Type B pancreatic cell (in vitro differentiated cells): ENCODE measurements at regions not wholly inside any gene's neighbourhood (a gene's known extent, or its start where the extent isn't known, plus 50 kb on each side); places are given as distances from the start of the nearest gene placed in this dataset.

ENCODE experiments used
- DNase-seq: peaks from one replicate; pipeline ENCODE4 v3.0.0; 2021; ENCODE audit warnings: mixed read lengths; ENCODE audit not compliant: unreplicated experiment; ENCODE audit errors: extremely low spot score
- H3K27ac Mint-ChIP-seq: 2 replicates; pipeline ENCODE4 v1.8.0; 2021; ENCODE audit warnings: mild to moderate bottlenecking, mixed read lengths
- H3K27me3 Mint-ChIP-seq: 2 replicates; pipeline ENCODE4 v1.8.0; 2021; ENCODE audit warnings: mixed read lengths
- H3K36me3 Mint-ChIP-seq: 2 replicates; pipeline ENCODE4 v1.8.0; 2021; ENCODE audit warnings: mixed read lengths
- H3K4me1 Mint-ChIP-seq: one replicate; pipeline ENCODE4 v1.8.0; 2021; ENCODE audit warnings: mixed read lengths; ENCODE audit not compliant: unreplicated experiment
- H3K4me3 Mint-ChIP-seq: 2 replicates; pipeline ENCODE4 v1.8.0; 2021; ENCODE audit warnings: mild to moderate bottlenecking, mixed read lengths
- H3K9me3 Mint-ChIP-seq: 2 replicates; pipeline ENCODE4 v1.8.0; 2021; ENCODE audit warnings: mixed read lengths
- TF ChIP-seq, protein P1 (sequence below): fragments of 200-600 bp; sonication (generic); conservative IDR thresholded peaks from 2 replicates; pipeline ENCODE4 v1.5.0; 2021; ENCODE audit warnings: antibody characterized with exemption, mild to moderate bottlenecking

DNA sequence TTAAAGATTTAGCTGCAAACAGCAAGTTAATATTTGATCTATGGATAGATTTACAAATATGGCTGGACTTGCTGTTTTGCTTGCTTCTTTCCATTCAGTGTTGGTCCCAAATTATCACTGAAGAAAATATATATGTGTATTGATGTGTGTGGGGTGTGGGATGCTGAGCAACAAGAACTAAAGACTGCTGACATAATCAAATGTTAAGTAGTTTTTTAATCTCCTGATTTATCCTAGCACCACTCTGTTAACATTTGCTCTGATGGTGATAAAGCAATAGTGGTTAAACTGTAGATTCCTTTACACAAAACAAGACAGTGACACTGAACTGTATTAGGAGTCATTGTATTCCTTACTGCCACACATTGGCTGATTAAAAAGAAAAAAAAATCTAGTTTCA is 1023.5 kb upstream of the B3GALT2 start:
- H3K27ac Mint-ChIP-seq, result no peak overlapping the region
- H3K4me3 Mint-ChIP-seq, result no peak overlapping the region
- H3K36me3 Mint-ChIP-seq, result no peaks in the 10 kb centered on the region
- DNase-seq, result no peak
- TF ChIP-seq, protein P1, sequence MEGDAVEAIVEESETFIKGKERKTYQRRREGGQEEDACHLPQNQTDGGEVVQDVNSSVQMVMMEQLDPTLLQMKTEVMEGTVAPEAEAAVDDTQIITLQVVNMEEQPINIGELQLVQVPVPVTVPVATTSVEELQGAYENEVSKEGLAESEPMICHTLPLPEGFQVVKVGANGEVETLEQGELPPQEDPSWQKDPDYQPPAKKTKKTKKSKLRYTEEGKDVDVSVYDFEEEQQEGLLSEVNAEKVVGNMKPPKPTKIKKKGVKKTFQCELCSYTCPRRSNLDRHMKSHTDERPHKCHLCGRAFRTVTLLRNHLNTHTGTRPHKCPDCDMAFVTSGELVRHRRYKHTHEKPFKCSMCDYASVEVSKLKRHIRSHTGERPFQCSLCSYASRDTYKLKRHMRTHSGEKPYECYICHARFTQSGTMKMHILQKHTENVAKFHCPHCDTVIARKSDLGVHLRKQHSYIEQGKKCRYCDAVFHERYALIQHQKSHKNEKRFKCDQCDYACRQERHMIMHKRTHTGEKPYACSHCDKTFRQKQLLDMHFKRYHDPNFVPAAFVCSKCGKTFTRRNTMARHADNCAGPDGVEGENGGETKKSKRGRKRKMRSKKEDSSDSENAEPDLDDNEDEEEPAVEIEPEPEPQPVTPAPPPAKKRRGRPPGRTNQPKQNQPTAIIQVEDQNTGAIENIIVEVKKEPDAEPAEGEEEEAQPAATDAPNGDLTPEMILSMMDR, result no peak
- H3K9me3 Mint-ChIP-seq, result peaks cover 7% of the 10 kb centered on the region
- H3K4me1 Mint-ChIP-seq, result no peaks in the 10 kb centered on the region
- no peaks in the 10 kb centered on the region for H3K27me3 Mint-ChIP-seq

GRCh38 chr1:194208674-194209073 is 1022.3 kb upstream of the B3GALT2 start:
- H3K4me1 Mint-ChIP-seq, result no peaks in the 10 kb centered on the region
- H3K9me3 Mint-ChIP-seq, result peaks cover 7% of the 10 kb centered on the region

DNA sequence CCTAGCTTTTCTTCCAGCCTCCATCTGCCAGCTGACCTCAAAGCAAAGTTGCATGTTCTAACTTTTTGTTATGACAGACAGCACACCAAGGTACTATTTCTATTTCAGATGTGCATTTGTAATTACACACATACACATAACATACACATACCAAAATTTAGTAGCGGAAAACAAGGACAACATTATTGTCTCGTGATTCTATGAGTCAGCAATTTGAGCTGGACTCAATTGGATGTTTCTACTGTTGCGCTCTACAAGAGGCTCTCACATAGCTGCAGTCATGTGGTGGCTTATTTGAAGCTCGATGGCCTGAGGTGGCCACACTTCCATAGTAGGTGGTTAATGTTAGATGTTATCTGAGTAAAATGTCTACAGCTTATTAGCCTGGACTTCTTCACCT is 1010.1 kb upstream of the B3GALT2 start:
- Mint-ChIP-seq H3K36me3 (no peaks in the 10 kb centered on the region), H3K27ac (no peak overlapping the region), H3K27me3 (no peaks in the 10 kb centered on the region), H3K4me3 (no peak overlapping the region), H3K4me1 (no peaks in the 10 kb centered on the region), H3K9me3 (no peaks in the 10 kb centered on the region)
- TF ChIP-seq, protein P1, result no peak
- DNase-seq, result no peak

More at GRCh38 chr1:194208674-194209073, 1022.3 kb upstream of the B3GALT2 start:
- no peaks in the 10 kb centered on the region for H3K36me3 Mint-ChIP-seq
- no peak overlapping the region for H3K27ac Mint-ChIP-seq
- no peaks in the 10 kb centered on the region for H3K27me3 Mint-ChIP-seq
- no peak overlapping the region for H3K4me3 Mint-ChIP-seq
- TF ChIP-seq, protein P1, result no peak
- DNase-seq, result no peak

DNA sequence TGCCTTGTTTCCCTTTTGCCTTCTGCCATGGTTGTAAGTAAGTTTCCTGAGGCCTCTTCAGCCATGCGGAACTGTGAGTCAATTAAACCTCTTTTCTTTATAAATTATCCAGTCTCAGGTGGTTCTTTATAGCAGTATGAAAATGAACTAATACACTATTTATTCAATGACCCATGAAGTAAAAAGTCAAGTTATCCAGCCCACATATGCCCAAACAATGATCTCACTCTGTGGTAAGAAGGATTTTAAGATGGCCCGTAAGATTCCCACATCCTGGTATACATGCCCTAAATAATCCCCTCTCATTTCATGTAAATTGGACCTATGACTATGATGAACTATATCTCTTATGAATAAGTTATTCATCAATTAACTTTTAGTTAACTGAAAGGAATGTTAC is 1008.3 kb upstream of the B3GALT2 start:
- no peak overlapping the region for H3K27ac Mint-ChIP-seq
- no peaks in the 10 kb centered on the region for H3K4me1 Mint-ChIP-seq
- no peak overlapping the region for H3K4me3 Mint-ChIP-seq
- H3K9me3 Mint-ChIP-seq, result no peaks in the 10 kb centered on the region
- TF ChIP-seq, protein P1, result no peak
- no peak for DNase-seq
- H3K27me3 Mint-ChIP-seq, result no peaks in the 10 kb centered on the region
- no peaks in the 10 kb centered on the region for H3K36me3 Mint-ChIP-seq

DNA sequence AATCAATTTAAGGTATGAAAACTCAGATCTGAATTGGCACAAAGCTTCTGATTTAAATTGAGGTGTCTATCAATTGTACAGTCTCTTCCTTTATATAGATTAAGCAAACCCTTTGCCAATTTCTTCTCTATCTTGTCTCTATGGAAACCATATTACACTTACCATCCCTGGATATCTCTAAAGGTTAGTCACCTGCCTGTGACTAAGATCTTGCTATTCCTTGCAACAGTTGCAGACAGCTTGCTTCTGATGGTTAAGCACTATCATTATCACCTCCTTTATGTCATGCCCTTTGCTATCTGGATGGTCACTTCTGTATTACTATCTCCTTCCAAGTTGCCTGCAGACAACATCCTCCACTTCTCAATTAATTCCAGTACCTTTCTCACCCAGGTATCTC is 998.6 kb upstream of the B3GALT2 start:
- Mint-ChIP-seq H3K27me3 (no peaks in the 10 kb centered on the region), H3K27ac (no peak overlapping the region)

More for the DNA sequence above, 998.6 kb upstream of the B3GALT2 start:
- Mint-ChIP-seq H3K9me3 (no peaks in the 10 kb centered on the region), H3K36me3 (no peaks in the 10 kb centered on the region), H3K4me1 (no peaks in the 10 kb centered on the region), H3K4me3 (no peak overlapping the region)
- TF ChIP-seq, protein P1, result no peak
- DNase-seq, result no peak
